Epithelial cell of proximal tubule (primary cell): ENCODE measurements at regions not wholly inside any gene's neighbourhood (a gene's known extent, or its start where the extent isn't known, plus 50 kb on each side); places are given as distances from the start of the nearest gene placed in this dataset.

ENCODE experiments used
- DNase-seq: peaks from one replicate; pipeline ENCODE4 v3.0.0-alpha.2; 2011; ENCODE audit warnings: low read depth
- H3K4me3 ChIP-seq: 2 replicates; pipeline ENCODE4 v1.5.1; 2011; ENCODE audit warnings: low read depth, mild to moderate bottlenecking, low read length
- TF ChIP-seq, protein P1 (sequence below): conservative IDR thresholded peaks from 2 replicates; pipeline ENCODE4 v1.5.1; 2012; ENCODE audit warnings: low read depth, mild to moderate bottlenecking, low read length

DNA sequence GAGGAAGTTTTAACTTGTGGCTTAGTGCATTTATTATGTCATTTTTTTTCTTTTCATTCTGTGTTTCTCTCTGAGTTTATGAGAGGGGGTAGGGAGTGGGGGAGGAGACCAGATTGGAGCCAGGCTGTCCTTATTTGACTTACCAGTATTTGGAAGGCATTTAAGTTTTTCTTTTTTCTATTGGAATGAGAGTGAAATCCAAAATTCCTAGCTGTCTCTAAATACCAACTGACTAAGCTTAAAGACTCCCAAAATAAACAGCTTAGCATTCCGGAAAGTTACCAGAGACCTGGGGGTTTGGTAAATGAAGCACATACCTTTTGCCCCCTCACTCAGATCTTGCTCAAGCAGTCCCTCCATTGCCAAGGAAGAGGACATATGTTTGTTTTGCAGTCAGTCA is 581.9 kb upstream of the BRINP1 start:
- DNase-seq: no peak
- TF ChIP-seq, protein P1, sequence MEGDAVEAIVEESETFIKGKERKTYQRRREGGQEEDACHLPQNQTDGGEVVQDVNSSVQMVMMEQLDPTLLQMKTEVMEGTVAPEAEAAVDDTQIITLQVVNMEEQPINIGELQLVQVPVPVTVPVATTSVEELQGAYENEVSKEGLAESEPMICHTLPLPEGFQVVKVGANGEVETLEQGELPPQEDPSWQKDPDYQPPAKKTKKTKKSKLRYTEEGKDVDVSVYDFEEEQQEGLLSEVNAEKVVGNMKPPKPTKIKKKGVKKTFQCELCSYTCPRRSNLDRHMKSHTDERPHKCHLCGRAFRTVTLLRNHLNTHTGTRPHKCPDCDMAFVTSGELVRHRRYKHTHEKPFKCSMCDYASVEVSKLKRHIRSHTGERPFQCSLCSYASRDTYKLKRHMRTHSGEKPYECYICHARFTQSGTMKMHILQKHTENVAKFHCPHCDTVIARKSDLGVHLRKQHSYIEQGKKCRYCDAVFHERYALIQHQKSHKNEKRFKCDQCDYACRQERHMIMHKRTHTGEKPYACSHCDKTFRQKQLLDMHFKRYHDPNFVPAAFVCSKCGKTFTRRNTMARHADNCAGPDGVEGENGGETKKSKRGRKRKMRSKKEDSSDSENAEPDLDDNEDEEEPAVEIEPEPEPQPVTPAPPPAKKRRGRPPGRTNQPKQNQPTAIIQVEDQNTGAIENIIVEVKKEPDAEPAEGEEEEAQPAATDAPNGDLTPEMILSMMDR: no peak
- no peak overlapping the region for H3K4me3 ChIP-seq

DNA sequence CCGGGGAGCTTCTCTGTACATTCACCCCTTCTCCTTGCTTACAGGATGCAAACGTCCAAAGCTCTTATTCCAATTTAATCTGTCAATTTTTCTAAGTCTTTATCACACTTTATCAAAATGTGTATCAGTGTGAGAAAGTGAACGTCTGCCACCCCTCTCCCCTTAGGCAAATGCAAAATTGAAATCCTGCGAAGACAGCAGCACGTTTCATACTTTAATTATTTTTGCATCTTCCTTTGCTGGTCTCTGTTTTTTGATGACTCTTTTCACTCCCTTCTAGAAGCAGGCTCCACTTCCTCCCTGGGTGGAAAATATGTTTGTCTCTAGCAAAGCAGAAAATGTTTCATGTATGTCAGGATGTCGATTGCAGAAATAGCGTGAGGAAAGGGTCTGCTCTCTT is 576.5 kb upstream of the BRINP1 start:
- TF ChIP-seq, protein P1: no peak
- DNase-seq: no peak
- no peak overlapping the region for H3K4me3 ChIP-seq

DNA sequence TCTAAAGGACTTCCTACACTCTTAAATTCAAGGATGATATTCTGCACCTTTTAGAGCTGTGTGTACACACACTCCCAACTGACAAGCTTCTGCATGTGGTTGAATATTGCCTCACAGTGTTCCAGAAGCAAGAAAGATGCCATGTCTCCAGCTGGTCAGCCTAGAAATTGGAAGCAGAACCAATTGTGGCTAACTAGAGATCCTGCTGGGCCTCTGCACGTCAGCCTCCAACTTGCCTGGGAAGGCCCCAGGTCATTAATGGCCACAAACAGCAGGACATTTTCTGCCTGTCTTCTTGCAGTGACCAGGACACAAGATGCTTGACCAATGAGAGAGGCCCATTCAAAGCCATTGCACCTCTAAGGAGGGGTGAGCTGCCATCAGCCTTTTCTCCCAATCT is 571.9 kb upstream of the BRINP1 start:
- no peak for DNase-seq

DNA sequence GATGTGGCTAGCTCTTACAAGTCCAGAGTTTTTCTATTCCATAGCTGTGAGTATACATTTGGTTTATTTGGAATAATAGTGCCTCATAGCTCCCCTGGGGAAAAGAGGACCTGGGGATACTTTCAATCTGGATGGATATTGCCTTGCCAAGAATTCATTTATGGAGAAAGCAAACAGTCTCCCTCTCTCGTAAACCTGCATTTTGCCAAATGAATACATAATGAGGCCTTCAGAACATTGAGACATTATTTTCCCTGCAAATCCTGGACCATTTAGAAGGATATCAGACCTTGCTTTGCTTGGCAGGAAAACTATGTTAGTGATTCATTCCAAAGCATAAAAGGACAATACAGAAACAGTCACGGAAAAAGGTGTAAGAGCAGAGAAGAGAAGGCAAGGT is 569.6 kb upstream of the BRINP1 start:
- no peak for DNase-seq
- TF ChIP-seq, protein P1: no peak

More for the DNA sequence above, 571.9 kb upstream of the BRINP1 start:
- H3K4me3 ChIP-seq: no peak overlapping the region
- TF ChIP-seq, protein P1: no peak

DNA sequence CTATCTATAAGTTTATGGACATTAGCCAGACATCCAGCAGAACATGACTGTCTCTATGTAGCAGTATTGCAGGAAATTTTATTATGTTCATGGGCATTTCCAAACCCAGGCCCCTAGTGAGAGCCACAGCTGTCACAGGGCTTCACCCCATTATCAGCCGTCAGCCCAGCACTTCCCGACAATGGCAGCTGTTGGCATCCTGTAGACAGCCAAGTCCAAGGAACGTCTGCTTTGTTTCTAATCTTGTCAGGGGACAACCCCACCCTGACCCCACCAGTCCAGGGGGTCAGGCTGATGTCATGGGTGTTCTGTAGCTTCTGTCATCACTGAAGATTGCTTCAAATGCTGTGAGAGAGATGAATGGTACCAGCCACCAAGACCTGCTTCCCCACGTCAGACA is 565.3 kb upstream of the BRINP1 start:
- TF ChIP-seq, protein P1: no peak
- H3K4me3 ChIP-seq: no peak overlapping the region
- no peak for DNase-seq

More for the DNA sequence above, 569.6 kb upstream of the BRINP1 start:
- no peak overlapping the region for H3K4me3 ChIP-seq

DNA sequence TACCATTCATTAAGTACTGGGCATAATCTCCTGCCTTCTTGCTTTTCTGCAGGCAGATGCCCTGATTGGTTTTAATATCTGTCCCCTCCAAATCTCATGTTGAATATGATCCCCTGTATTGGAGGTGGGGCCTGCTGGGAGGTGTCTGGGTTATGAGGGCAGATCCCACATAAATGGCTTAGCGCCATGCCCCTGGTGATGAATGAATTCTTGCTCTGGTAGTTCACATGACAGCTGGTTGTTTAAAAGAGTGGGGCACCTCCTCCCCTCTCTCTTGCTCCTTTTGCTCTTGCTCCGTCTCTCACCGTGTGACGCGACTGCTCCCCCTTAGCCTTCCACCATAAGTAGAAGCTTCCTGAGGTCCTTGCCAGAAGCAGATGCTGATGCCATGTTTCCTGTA is 564.0 kb upstream of the BRINP1 start:
- TF ChIP-seq, protein P1: no peak
- H3K4me3 ChIP-seq: no peak overlapping the region
- no peak for DNase-seq

DNA sequence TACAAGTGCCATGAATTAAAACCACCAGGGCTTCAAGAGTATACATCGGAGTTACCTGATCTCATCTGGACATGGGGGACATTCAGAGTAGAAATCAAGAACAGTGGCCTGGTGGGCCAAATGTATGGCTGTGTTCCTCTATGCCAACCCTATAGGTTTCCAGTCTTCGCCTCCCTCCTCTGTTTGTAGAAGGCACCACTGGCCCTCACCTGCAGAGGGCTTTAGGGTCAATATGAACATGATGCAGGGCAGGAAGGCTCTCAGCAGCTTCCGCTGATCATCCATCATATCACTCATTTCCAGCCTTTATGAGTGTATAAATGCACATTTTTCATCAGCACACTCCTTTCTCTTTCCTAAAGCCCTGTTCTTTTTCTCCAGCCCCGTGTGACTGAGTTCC is 555.5 kb upstream of the BRINP1 start:
- TF ChIP-seq, protein P1: no peak
- DNase-seq: no peak
- H3K4me3 ChIP-seq: no peak overlapping the region
